Activated CD8-positive, alpha-beta memory T cell treated with anti-CD3 and anti-CD28 coated beads for 1 hour (primary cell): ENCODE measurements at regions not wholly inside any gene's neighbourhood (a gene's known extent, or its start where the extent isn't known, plus 50 kb on each side); places are given as distances from the start of the nearest gene placed in this dataset.

ENCODE experiments used
- DNase-seq, 2 donors: peaks; one replicate each; pipeline ENCODE4 v3.0.0-alpha.2; 2020; ENCODE audit warnings: low read depth in 1 of 2; ENCODE audit errors: extremely low read depth in 1 of 2

DNA sequence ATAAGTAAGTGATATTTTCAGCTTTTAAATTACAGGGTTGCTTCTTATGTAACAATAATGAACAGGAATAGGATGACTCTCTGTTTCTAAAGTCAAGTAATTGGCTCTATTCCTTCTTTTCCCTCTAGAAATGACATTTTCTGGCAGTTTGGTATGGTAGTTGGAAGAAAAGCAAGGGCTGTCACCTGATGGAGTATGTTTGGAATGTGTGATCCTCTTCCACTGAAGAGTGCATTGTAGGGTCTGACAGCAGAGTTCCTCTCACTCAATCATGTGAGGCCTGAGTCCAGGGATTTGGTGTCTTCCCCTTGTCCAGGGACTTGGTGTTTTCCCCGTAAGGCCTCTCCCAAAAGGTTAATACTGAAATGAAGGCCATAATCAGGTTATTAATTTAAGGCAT is 233.8 kb upstream of the FBXL7 start:
- no peak for DNase-seq

DNA sequence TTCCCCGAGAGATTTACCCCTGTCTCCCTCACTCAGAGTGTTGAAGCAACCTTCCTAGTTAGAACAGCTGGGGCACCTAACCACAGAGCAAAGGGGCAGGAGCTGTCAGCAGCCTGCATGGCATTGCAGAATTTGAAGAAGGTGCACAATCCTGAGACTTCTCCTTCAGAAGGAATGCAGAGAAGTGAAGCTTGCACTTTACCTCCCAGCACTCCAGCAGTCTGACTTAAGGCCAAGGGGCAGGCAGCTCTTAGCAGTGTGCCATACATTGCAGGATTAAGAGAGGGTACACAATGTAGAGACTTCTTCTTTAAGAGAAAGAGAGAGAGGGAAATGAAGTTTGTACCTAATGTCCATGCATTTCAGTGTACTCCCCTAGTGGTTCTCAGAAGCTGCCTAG is 236.0 kb upstream of the FBXL7 start:
- no peak for DNase-seq

DNA sequence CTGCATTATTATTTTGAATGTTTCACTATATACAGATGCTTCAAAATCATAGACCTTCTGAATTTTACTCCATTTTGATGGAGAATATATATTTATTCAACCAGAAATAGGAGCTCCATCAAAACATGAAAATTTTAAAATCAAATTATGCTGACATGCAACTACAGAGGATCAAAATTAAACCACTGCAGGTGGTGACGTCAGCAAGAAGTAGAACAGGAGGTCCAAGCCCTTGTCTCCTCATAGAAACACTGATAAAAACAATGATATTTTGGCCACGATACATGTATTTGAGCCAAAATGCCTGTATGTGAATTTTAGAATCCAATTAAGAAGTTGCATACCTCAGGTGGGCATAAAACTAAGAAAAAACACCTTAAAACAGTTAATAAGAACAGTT is 236.6 kb upstream of the FBXL7 start:
- no peak for DNase-seq

DNA sequence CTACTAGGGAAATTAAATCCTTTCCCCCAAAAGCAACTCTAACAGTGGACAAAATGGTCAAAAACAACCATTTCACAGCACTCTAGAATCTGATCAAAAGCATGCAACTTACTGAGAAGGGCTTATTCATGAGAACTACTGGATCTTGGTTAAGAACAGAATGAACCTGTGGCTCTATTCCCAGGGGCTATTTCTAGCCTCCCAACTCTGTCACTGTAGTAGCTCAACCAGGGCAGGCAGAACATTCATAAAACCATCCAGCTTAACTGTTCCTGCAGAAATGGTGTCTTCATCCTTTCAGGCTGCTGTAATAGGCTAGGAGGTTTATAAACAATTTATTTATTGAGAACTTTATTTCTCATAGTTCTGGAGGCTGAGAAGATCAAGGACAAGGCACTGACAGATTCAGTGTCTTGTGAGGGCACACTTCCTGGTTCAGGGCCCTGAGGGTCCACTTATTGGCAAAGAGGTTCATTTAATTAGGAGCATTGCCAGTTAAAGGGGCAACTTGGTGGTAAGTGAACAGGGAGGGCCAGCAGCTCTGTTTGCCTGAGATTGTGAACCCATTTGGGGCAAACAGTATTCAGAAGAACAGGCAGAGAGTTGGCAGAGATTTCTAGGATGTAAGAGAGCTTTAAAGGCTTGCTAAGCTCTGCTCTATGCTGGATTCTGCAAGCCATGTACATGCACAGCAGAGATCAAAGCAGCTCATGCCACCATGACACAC is 238.5 kb upstream of the FBXL7 start:
- DNase-seq = no peak

DNA sequence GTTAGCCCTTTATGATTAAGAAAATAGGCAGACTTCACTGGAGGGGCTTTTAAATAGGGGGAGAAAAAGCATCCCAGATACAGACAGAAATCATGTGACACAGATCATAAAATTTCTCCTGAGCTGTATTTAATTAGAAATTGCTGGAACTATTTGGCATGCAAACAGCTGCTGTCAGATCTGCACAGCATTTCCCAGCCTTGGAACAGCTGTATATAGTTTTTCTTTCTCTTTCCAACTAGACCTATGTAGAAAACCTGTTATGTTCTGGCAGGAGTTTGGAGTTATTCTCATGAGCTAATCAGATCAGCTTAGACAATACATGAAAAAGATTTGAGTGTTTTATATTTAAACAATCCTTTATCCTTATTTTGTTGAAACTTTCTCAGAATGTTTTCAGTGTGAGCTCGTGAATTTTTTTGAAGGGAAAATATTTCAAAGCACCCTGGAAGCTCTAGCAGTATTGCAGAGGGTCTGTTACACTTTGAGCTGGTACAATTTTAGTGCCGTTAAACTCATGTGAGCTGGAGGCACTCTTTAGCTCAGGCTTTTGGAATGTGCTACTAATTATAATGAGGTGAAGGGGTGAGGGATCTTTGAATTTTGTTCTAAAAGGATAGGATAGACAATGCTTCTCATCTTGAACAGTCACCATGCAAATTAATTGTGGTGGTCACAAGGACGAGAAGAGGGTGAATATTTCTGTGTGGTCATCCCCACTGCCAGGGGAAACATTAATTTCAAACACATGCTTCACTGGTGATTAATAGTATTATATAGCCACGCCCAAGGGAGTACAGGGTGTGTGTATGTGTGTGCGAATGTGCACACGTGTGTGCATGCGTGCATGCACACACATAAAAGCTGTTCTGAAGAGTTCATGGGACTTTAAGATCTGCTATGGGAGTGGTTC is 239.4 kb upstream of the FBXL7 start:
- DNase-seq = no peak

DNA sequence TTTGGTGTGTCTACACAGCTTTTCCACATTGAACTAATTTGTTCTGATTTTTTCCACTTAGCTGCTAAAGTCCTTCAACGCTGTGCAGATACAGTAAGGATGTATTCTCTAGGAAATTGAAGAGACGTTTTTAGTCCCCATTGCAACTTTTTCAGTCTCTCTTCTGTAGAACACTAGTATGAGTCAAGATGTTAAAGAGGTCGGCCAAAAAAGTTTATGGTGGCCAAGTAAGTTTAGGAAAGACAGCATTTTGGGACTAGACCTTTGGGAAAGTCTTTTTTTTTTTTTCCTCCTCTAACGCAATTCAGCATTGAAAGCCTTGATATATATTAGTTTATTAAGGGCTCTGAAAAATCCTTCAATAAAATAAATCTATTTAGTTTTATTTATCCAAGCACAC is 243.5 kb upstream of the FBXL7 start:
- DNase-seq = no peak

DNA sequence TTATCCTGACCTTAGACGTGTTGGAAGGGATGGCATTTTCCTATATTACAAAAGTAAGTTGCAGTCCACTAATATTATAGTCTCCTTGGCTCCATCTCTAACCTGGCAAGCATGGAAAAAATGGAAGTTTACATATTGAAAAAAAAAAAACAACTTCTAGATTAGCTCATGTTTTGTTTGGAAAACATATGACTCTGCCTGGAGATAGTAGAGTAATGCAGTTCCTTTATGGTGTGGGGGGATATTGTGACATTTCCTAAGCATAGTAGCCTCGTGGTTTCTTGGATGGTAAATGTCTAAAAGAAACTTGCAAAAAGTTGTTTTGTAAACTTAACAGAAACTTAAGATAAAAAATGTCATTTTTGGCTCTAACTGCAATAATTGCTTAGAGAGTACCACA is 244.4 kb upstream of the FBXL7 start:
- DNase-seq = no peak

DNA sequence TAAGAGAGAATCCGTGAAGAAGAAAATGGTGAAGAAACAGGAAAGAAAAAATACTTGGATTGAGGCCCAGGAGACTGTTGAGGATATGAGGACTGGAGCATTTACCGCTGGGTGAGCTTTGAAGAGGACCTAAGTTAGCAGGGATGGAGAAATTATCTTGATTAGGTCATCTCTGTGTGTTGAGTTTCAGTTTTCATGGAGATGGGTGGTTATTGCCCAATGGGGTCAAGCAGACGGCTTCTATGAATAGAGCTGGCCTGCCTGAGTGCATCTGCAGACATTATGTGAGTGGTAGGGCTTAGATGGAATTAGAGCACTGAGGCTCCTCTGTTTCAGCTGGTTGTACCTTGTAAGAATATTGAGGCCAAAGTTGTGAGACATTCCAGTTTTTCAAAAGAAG is 245.4 kb upstream of the FBXL7 start:
- DNase-seq = no peak

DNA sequence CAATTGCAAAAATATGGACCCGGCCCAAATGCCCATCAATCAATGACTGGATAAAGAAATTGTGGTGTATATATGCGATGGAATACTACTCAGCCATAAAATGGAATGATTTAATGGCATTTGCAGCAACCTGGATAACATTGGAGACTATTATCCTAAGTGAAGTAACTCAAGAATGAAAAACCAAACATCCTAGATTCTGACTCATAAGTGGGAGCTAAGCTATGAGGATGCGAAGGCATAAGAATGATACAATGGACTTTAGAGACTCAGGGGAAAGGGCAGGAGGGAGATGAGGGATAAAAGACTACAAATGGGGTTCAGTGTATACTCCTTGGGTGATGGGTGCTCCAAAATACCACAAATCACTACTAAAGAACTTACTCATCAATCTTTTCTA is 247.6 kb upstream of the FBXL7 start:
- DNase-seq = no peak

DNA sequence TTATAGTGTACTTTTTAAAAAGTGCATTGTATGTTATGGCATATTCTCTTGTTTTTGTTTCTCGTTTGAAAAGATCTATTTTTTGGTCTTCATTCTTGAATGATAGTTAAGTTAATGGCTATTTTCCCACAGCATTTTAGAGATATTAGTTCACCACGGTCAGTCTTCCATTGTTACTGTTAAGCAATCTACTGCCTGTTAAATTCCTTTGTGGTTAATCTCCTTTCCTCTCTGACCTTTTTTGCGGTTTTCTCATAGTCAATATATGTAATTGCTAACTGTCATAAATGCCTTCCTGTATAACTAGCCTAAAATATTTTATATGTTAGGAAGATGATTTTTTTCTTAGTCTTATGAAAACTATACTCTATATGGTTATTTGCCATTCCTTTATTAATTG is 250.8 kb upstream of the FBXL7 start:
- no peak for DNase-seq

DNA sequence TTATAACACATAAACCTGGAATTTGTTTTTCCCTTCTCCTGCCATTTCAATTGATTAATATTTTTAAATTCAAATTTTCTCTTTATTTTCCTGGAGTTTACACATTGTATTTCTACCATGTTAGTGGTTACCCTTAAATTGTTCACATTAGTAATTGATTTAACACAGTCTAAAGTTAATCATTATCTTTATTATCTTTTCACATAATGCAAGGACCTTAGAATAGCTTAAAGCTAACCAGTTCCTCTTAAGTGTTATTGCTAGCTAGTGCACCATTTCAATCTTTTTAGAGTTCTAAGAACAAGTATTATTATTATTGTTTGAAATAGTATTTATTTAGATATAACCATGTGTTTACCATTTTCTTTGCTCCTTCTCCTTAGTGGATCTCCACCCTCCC is 251.2 kb upstream of the FBXL7 start:
- no peak for DNase-seq

DNA sequence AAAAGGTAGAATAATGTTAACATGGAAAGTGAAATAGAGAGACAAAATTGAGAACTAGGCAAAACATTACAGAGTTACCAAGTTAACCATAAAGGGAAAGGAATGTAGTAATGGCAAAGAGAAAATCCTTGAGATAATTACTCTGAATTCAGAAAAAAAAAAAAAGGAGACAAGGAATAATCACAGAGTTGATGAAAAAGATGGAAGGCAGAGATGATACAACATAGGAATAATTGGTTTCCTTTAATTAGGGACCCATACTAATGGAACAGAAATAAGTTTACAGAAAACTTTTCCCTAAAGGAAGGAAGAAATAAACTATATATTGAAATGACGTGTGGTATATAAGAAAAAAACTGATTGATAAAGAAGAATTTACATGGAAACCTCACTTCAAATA is 254.1 kb upstream of the FBXL7 start:
- no peak for DNase-seq

DNA sequence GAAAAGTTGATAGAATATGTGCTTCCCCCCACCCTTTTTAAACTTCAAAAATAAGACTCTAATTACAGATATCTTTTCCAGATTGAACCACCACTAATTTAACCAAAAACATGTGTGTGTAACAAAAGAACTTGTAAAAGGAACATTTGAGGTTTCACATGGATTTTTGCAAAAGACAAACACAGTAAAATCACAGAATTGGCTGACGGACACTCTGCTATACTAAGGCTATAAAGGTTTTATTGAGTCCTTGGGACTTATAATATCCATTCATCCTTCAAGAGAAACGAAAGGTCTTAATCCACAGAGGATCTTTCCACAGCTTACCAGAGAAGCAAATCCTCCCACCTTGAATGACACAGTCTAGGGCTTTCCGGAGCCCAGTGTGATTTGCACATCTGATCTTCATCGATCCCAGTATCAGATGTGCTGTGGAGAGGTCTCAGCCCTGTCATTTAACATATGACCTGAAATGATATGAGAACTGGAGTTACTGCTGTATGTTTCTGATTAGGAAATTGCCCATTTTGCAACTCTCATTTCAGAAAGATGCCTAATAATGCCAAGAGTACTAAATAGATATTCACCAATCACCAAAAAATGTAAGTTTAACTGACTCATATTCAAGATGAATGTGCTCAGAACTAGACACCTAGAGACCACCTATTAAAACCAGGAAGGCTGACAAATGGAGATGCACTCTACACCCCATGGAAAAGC is 256.5 kb upstream of the FBXL7 start:
- no peak for DNase-seq

DNA sequence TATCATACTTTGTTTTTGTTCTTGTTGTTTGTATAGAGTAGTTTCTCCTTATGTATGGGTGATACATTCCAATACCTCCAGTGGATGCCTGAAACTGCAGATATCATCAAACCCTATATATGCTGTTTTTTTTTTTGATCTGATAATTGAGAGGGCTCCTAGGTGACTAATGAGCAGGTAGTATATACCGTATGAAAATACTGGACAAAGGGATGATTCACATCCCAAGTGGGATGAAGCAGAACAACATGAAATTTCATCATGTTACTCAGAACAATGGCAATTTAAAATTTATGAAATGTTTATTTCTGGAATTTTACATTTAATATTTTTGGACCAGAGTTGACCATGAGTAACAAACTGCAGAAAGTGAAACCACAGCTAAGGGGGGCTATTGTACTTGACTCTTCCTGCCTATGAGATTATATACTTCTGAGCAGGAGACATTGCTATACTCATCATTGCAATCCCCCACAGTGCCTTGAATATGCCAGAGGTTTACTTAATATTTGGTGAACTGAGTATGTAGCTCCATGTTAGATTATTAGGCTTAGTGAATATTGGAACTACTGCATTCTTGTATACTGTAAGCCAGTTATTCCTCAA is 258.7 kb upstream of the FBXL7 start:
- no peak for DNase-seq

DNA sequence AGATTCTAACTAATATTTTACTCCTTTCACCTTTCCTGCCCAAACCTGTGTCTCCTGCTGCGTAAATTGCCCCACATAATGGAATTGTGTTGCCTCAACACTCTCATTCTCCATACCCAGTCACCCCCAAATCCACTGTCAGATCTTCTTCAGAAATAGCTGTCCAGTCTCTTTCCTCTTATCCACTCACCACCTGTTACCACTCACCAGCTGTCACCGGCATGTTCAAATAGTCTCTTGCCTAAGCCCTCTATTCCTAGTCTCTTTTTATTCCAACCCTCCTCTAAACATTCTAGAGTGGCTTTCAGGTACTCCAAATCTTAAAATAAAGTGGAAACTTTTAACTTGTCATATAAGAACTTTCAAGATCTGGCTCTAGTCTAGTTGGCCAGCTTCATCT is 262.0 kb upstream of the FBXL7 start:
- DNase-seq = no peak

DNA sequence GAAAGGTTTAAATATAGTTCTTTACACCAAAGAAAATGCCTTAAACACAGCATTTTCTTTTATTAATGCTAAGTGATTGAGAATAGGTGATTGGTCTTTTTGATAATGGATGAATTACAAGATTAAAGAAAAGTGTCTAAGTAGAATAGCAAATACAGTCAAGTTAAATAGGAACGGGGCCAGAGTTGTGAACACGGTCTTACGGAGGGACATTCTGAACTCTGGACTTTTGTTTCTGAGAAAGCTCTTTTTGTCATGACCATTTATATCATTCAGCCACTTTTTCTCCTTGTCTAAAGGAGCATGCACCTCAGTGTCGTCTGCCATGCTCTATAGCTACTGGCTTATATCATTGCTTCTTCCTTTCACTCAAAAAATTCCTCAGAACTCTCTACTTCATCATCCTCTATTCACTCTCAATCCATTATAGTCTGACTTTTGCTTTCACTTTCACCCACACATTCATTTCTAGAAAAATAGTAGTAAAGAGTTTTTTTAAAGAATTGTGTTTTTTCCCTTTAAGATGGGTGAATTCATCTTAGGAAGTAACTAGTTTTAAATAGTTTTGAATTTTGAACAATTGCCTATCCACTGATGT is 263.0 kb upstream of the FBXL7 start:
- no peak for DNase-seq

DNA sequence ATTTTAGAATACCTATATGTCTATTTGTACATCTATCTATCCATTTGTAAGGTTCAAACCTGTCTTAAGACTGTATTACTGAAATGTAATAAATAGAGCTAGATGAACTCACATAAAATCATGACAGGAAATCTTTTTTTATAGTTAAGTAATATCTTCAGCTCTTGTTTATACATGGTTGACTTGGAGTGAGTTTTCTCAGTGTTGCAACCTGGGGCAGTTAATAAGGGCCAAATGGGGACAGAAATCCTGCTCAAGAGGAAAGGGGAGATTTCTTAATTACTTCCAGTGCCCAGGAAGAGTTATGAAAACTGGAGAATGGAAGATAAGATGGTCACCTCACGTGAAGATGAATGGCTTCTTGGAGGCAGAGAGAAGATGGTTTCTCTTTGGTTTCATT is 265.1 kb upstream of the FBXL7 start:
- no peak for DNase-seq

DNA sequence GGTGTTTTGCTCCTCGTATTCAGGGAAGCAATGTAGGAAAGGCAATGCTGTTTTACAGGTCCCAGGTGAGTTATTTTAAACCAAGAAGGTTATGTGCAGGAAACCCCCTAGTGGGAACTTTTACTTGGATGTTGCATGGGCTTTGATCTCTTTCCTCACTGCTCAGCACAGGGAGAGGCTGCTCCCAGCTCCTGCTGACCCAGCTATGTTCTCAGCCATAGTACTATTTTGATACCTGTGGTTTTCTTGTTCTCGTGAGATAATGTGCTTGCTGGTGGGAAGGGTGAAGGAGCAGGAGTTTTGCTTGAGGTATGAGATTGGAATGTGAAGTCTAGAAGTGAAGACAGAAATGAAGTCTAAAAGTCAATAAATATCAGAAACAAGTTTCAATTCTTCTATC is 265.6 kb upstream of the FBXL7 start:
- DNase-seq = no peak

DNA sequence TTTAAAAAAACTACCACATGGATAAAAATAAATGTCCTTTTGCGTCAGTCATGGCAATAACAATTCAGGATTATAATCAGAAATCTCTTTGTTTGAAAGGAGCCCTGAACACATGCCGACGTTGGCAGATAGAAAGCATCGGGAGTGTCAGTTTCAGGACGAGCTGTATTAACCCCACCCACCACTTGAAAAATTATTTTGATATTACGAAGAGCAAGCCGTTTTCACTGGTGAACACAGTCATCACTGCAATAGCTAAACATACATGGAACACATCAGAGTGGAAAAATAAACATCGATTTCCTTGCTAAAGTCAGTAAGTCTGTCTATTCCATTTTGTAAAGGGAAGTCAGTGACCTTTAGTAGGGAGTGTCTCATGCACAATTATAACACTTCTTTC is 266.4 kb upstream of the FBXL7 start:
- DNase-seq = no peak

DNA sequence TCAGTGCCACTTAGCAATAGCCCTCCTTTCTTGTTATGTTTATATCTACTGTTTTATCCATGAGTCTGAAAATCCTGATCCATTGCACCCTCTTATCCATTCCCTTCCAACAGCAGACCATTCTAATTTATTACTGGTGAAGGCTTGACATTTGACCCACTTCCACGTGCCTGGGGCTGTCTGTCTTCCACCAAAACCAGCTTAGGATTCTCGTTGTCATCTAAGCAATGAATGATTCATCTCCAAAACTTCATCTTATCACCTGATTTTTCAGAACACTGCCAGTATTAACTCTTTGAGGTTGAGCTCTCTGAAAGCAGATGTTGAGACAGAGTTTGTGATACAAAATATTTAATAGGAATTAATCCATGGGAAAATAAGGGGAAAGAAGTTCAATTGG is 277.8 kb upstream of the FBXL7 start:
- DNase-seq = no peak

DNA sequence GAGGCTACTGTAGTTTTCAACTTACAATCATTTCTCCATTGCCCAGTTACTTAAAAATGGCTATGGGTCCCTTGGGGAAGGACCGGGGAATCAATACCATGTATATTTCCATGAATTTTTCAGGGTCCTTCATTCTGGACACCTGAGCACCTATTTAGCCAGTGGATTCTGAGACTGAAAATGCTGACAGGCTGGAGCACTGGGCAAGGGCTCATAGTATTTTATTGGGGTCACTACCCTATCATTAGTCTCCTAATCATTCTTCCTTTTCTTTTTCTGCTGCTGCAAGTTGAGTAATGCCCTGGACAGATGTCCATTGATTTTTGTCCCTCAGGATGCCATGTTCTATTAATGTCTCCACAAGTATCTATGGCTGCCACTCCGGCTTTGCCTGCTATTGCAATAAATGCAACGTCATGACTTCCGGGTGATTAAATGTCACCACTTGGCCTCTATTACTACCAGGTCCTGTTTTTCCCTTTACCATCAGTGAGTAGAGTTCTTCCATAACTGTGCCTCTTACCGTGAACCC is 279.3 kb upstream of the FBXL7 start:
- no peak for DNase-seq
